ENCODE measurements at regions not wholly inside any gene's neighbourhood (a gene's known extent, or its start where the extent isn't known, plus 50 kb on each side); places are given as distances from the start of the nearest gene placed in this dataset.
"Not testable (repeated sequence)": the region's sequence is repeated elsewhere in the genome, so short reads cannot be mapped to it uniquely, and the experiment has no call there.

DNA sequence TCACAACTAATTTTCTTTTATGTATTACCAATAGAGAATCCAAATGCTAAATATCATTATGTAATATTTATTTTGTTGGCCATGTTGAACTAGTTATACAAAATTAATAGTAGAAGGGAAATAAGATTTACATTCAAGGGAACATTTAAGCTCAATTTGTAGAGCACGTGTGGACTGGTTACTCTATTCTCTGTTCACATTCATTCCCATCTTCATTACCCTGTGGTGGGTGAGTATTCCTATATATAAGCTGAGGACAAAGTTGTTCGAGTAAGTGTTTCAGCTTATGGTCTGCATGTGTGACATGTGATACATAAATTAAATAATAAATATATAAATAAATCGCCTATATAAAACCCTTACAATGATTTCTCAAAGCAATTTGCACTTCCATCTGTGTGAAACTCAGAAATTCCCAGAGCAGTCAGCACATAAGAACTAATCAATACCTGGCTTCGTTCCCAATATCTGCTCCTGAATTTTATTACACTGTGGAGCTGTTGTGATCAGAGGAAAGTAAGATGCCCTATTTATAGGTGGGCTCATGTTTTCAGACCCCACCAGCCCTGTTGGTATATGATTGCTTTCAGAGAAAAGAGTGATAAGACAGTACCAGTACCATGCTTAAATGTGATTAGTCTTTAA lies 308.2 kb upstream of the DCN start:
- DNase-seq (ENCODE audit: insufficient read length, low spot score) (no peak), FAIRE-seq (no peak)
- TF ChIP-seq POLR2A (IDR thresholded peaks at IDR 0.05; ENCODE audit: low read depth, low read length) = no peak

DNA sequence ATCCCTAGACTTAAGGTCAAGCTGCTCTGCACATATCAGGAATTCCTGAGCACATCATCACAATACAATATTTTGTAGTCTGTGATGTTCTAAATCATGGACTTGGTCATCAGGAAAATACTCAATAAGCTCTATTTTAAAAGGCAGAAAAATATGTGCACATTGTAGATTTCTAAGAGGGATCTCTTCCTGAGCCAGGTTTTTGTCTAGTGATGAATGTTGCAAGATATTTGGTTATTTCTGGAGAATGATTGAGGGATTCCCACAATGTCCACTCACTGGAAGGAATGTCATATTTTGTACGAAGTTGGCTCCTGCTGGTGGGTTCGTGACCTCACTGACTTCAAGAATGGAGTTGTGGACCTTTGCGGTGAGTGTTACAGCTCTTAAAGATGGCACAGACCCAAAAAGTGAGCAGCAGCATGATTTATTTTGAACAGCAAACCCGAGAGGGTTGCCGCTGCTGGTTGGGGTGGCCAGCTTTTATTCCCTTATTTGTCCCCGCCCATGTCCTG lies 300.9 kb upstream of the DCN start:
- DNase-seq (ENCODE audit: insufficient read length, low spot score) = no peak
- FAIRE-seq = no peak
- no peak for TF ChIP-seq POLR2A (IDR thresholded peaks at IDR 0.05; ENCODE audit: low read depth, low read length)

DNA sequence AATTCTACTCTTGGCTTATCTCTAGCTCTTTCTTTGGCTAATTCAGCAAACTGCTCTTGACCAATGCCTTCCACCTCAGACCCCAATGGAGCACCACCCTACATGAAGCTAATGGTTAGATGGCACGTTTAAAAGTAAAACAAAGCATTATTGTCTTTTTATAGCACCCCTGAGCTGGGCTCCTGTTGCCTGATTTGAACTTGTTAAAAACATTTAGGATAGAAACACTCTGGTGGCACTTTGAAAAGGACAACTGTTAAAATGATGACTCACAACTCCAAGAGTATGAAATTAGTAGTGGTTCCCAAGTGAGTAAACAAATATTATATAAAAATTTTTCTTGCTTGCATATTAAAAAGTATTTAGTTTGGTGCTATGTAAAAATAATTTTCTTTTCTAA lies 299.6 kb upstream of the DCN start:
- no peak for TF ChIP-seq POLR2A (IDR thresholded peaks at IDR 0.05; ENCODE audit: low read depth, low read length)
- no peak for DNase-seq (ENCODE audit: insufficient read length, low spot score)
- no peak for FAIRE-seq

DNA sequence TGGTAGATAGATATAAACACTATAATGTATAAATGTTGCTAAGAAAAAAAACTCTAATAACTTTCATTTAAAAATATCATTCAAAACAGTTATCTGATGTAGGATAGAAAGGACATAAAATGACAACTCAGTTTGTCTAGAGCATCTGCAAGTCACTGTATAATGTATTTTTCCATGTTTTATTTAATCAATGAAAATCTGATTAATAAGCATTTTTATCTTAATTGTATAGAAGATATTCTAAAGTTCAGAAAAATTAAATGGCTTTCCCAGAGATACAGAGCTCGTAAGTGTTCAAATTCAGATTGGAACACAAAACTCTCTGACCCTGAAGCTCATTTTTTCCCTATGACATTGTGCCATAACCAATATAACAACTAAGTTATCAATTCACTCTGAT lies 295.9 kb upstream of the DCN start:
- no peak for TF ChIP-seq POLR2A (IDR thresholded peaks at IDR 0.05; ENCODE audit: low read depth, low read length)
- no peak for FAIRE-seq
- DNase-seq (ENCODE audit: insufficient read length, low spot score) = no peak

DNA sequence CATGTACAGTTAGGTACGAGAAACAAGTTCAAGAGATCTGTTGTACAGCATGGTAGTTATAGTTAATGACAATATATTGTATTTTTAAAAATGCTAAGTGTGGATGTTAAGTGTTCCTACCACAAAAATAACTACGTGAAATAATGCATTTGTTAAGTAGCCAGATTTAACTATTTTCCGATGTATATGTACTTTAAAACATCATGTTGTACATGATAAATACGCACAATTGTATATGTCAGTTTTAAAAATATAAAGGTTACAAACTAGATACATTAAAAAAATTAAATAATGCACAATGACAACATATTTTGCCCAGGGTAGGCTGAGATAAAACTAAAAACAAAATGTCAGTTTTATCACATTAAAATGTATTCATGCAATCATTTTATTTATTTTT lies 285.1 kb upstream of the DCN start:
- no peak for FAIRE-seq
- no peak for TF ChIP-seq POLR2A (IDR thresholded peaks at IDR 0.05; ENCODE audit: low read depth, low read length)
- DNase-seq (ENCODE audit: insufficient read length, low spot score) = no peak

DNA sequence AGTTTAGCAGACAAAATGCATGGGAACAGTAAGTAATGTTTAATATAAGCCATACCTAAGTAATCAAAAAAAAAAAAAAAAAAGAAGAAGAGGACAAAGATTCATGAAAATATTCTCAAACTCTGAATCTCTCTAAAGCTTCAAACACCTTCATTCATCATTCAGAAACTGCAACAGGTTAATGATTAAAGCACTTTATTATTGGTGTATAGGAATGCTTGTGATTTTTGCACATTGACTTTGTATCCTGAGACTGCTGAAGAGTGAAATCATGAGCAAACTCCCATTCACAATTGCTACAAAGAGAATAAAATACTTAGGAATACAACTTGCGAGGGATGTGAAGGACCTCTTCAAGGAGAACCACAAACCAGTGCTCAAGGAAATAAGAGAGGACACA lies 278.4 kb upstream of the DCN start:
- TF ChIP-seq POLR2A (IDR thresholded peaks at IDR 0.05; ENCODE audit: low read depth, low read length) = no peak
- DNase-seq (ENCODE audit: insufficient read length, low spot score) = no peak
- FAIRE-seq = no peak

DNA sequence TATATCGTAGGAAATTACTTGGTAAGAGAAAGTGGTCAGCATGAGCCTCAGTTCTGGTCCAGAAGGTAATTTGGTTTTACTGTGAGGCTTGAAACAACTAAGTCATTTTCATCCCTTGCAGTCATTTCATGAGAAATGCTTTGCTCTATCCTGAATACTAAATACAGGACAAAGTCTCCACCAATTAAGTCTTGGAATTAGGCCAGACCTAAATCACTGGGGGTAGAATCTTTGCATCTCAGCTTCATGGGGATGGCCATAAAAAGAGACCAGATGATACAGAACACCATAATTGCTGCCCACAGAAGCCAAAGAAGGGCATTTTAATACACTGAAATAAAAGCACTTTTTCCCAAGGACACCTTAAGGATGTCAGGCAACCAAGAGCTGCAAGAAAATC lies 277.9 kb upstream of the DCN start:
- FAIRE-seq (no peak), DNase-seq (ENCODE audit: insufficient read length, low spot score) (no peak)
- TF ChIP-seq POLR2A (IDR thresholded peaks at IDR 0.05; ENCODE audit: low read depth, low read length) = no peak

DNA sequence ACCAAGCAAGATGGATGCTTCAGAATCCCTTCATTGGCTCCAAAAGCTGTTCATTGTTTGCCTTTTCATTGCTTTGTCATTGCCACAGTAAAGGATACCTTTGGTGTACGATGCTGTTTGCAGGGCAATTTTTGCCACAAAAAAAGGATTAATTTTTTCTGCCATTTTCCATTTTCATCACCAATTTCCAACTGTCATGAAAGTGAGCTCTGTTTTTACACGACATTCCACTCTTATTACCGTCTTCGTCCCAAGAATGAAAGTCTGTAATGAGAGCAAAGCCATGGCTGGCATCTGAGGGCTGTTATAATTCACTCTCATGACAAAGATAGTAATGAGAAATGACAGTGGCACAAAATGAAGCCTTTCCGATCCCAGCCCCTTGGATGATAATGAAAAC lies 272.7 kb upstream of the DCN start:
- DNase-seq (ENCODE audit: insufficient read length, low spot score) = no peak
- FAIRE-seq = no peak
- TF ChIP-seq POLR2A (IDR thresholded peaks at IDR 0.05; ENCODE audit: low read depth, low read length) = no peak

DNA sequence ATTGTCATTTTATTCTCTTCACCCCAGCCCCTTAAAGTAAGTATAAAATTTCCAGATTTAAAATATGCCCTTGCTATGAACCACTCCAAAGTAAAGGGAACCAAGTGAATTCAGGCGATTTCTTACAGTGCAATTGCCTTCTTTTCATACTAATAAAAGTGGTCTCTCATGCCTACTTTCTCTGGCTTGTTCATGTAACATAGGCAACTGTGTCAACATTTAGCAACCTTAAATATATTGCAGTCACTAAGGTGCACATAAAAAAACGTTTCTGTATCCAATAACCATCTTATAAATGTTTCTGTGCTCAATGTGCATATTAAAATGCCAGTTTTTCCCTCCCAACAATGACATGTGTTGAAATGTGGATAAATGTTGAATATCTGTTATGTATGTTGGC lies 271.6 kb upstream of the DCN start:
- FAIRE-seq (no peak), DNase-seq (ENCODE audit: insufficient read length, low spot score) (no peak)
- no peak for TF ChIP-seq POLR2A (IDR thresholded peaks at IDR 0.05; ENCODE audit: low read depth, low read length)

DNA sequence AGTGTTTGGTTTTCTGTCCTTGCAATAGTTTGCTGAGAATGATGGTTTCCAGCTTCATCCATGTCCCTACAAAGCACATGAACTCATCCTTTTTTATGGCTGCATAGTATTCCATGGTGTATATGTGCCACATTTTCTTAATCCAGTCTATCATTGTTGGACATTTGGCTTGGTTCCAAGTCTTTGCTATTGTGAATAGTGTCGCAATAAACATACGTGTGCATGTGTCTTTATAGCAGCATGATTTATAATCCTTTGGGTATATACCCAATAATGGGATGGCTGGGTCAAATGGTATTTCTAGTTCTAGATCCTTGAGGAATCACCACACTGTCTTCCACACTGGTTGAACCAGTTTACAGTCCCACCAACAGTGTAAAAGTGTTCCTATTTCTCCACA lies 269.8 kb upstream of the DCN start:
- not testable (repeated sequence) for DNase-seq (ENCODE audit: insufficient read length, low spot score); FAIRE-seq

DNA sequence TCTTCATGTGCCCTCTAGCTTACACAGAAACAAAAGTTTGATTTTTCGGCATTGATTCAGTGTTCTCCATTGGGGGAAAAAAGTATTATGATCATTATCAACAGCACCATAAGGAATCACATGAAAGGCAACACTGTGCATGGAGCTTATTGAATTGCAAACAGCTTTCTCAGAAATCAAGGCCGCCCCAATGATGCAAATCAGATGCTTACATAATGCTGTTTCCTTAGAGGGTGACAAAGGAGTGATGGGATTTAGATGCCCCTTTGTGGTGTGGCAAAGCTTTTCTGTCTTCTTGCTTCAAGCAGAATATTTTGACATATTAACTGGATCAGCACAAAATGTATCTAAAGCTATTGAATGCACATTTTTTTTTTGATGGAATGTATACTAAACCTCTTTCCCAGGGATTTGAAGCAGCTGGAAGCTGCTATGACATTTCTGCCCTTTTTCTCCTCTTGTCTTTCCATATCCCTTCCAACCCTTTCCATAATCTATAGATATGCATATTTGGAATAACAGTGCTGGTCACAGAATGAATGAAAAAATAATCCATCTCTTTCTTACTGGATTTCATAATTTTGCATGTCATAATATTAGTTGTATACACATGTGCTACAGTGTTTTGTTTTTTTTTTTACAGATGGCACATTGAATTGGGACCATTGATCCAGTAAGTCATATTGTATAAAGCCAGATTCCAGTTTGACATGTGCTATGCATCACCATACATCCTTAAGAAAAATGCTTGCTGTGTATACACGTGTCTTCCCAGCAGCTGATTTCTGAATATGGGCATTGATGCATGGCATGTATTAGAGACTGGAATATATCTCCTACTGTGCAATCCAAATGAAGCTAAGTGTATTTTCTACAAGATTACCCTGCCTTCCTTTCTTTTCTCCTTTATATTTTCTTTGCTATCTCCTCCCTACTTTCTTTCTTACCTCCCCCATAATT lies 259.7 kb upstream of the DCN start:
- no peak for DNase-seq (ENCODE audit: insufficient read length, low spot score)

DNA sequence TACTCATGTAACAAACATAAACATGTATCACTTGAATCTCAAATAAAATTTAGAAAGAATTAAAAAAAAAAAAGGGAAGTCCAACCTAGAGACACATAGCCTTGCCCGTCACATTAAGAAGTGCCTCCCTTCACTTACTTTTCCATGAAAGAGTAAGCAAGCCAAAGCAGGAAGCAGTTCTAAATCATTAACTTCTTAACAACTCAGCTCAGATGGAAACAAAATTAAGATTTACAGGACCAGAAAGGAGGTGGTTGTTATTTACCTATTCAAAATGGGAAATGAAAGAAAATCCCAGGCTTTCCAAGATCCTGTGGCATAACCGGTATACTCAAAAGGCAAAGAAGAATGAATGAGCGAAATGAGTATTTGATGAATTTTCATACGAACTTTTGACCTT lies 258.6 kb upstream of the DCN start:
- FAIRE-seq (no peak), DNase-seq (ENCODE audit: insufficient read length, low spot score) (no peak)
- no peak for TF ChIP-seq POLR2A (IDR thresholded peaks at IDR 0.05; ENCODE audit: low read depth, low read length)

More for the DNA sequence above, 259.7 kb upstream of the DCN start:
- no peak for TF ChIP-seq POLR2A (IDR thresholded peaks at IDR 0.05; ENCODE audit: low read depth, low read length)
- no peak for FAIRE-seq

DNA sequence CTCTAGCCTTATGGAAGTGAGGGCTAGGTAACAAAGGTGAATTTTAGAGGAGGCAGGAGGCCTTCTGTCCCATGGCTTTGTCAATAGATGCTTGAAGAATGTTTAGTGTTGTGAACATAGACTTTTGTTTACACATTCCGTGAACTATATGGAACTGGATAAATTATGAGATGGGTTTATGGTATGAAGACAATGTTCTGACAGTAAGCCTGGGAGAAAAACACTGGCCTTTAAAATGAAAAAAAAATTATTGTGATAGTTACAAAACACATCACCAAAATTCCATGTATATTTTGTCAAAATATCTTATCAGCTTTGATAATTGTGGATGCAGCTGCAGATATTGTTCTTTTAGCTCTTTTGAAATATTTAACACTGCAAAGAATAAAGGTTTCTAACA lies 251.5 kb upstream of the DCN start:
- no peak for TF ChIP-seq POLR2A (IDR thresholded peaks at IDR 0.05; ENCODE audit: low read depth, low read length)
- no peak for FAIRE-seq
- DNase-seq (ENCODE audit: insufficient read length, low spot score) = no peak

DNA sequence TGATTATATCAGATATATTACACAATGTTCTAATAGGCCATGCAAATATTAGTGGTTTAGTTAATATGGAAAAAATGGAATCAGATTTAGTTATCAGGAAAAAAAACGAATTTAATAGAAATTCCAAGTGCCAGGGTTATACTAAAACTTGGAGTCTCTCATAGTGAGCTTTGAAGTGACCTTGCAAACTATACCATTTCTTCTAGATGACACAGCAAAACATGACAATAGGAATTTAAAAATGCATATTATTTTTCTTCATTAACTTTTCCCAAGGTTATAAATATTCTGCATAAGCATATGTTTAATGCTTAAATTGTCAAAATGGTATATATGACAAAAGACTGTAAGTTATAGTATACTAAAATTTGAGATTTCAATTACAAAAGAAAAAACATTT lies 250.1 kb upstream of the DCN start:
- FAIRE-seq = no peak
- no peak for DNase-seq (ENCODE audit: insufficient read length, low spot score)
- TF ChIP-seq POLR2A (IDR thresholded peaks at IDR 0.05; ENCODE audit: low read depth, low read length) = no peak

DNA sequence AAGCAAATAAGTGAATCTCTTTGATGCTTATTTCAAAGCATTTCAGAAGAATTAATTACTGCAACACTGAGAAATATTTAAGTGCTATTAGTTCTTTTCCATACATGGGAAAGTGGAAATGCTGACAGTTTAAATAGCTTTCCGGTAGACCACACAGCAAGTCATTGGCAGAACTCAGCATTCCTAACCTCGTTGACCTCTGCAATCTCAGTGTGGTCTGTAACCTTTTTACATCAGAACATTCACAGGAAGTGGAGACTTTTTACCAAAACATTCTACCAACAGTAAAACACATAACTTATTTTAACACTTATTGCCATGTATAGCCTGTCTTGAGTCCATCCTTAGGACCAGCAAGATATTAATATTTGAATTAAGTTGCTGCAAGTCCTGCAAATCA lies 249.5 kb upstream of the DCN start:
- DNase-seq (ENCODE audit: insufficient read length, low spot score) (no peak), FAIRE-seq (no peak)
- no peak for TF ChIP-seq POLR2A (IDR thresholded peaks at IDR 0.05; ENCODE audit: low read depth, low read length)

Data from H54 (cell line).